Hepatocyte (in vitro differentiated cells): ENCODE measurements at regions not wholly inside any gene's neighbourhood (a gene's known extent, or its start where the extent isn't known, plus 50 kb on each side); places are given as distances from the start of the nearest gene placed in this dataset.

ENCODE experiments used
- DNase-seq: peaks from one replicate; pipeline ENCODE4 v3.0.0-alpha.2; 2016; ENCODE audit warnings: low spot score
- H2AFZ ChIP-seq: fragments of 200-600 bp; sonication (generic); 2 replicates; pipeline ENCODE4 v1.6.0; 2016; ENCODE audit warnings: antibody characterized with exemption, mild to moderate bottlenecking
- H3K27ac ChIP-seq: fragments of 200-600 bp; sonication (generic); 2 replicates; pipeline ENCODE4 v1.5.1; 2016; ENCODE audit warnings: mild to moderate bottlenecking
- H3K27me3 ChIP-seq: fragments of 200-600 bp; sonication (generic); 2 replicates; pipeline ENCODE4 v1.6.1; 2016
- H3K36me3 ChIP-seq: fragments of 200-600 bp; sonication (generic); replicated peaks from 2 replicates; pipeline ENCODE4 v1.5.1; 2016; ENCODE audit warnings: low read depth; ENCODE audit not compliant: insufficient read depth
- H3K4me1 ChIP-seq: fragments of 200-600 bp; sonication (generic); 2 replicates; pipeline ENCODE4 v1.5.1; 2016; ENCODE audit warnings: mild to moderate bottlenecking, moderate library complexity; ENCODE audit not compliant: insufficient read depth
- H3K4me2 ChIP-seq: fragments of 200-600 bp; sonication (generic); 2 replicates; pipeline ENCODE4 v1.6.0; 2016
- H3K4me3 ChIP-seq: fragments of 200-600 bp; sonication (generic); 2 replicates; pipeline ENCODE4 v1.5.1; 2016; ENCODE audit warnings: mild to moderate bottlenecking
- H3K79me2 ChIP-seq: fragments of 200-600 bp; sonication (generic); 2 replicates; pipeline ENCODE4 v1.6.0; 2017; ENCODE audit warnings: mild to moderate bottlenecking
- H3K9me2 ChIP-seq: fragments of 200-600 bp; sonication (generic); replicated peaks from 2 replicates; pipeline ENCODE4 v1.6.0; 2017; ENCODE audit warnings: mild to moderate bottlenecking; ENCODE audit not compliant: insufficient read depth
- H3K9me3 ChIP-seq: fragments of 200-600 bp; sonication (generic); 2 replicates; pipeline ENCODE4 v1.5.1; 2016; ENCODE audit warnings: low read depth, mild to moderate bottlenecking
- H4K20me1 ChIP-seq: fragments of 200-600 bp; sonication (generic); 2 replicates; pipeline ENCODE4 v1.6.0; 2016; ENCODE audit warnings: mild to moderate bottlenecking; ENCODE audit not compliant: insufficient read depth, poor library complexity, severe bottlenecking
- EZH2 ChIP-seq: fragments of 200-600 bp; sonication (generic); IDR thresholded peaks from 2 replicates; pipeline ENCODE4 v1.6.1; 2016; ENCODE audit warnings: antibody characterized with exemption, mild to moderate bottlenecking, borderline replicate concordance
- EZH2phosphoT487 ChIP-seq: fragments of 200-600 bp; sonication (generic); IDR thresholded peaks from one replicate; pipeline ENCODE4 v1.6.1; 2018; ENCODE audit warnings: antibody characterized with exemption, mild to moderate bottlenecking, low read depth, moderate library complexity; ENCODE audit not compliant: unreplicated experiment, severe bottlenecking
- WGBS: methylation state at CpG from one replicate; pipeline ENCODE4 v1.1.6; 2016; ENCODE audit warnings: low lambda C conversion rate; ENCODE audit errors: missing lambda C conversion rate; 5-methylcytosine and 5-hydroxymethylcytosine counted together
- TF ChIP-seq, protein P1 (sequence below): fragments of 200-600 bp; sonication (generic); IDR thresholded peaks from 2 replicates; pipeline ENCODE4 v1.5.1; 2016; ENCODE audit warnings: antibody characterized with exemption, mild to moderate bottlenecking; ENCODE audit not compliant: poor library complexity

DNA sequence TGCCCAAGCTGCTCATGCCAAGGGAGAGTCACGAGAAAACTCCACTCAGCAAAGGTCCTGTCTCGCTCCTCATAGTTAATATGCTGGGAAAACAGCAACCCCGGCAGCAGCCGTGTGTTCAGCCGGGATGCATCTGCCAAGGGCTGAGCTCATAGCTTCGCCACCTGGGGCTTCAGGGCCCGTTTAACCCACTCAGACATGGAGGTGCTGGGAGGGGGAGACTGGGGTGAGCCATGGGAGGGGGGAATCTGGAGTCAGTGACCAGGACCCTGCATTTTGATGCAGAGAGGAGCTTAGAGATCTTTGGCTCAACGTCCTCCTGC, 283.4 kb downstream of the PTPRU start:
- H3K9me3 ChIP-seq: no peaks in the 10 kb centered on the region
- H2AFZ ChIP-seq: no peak overlapping the region
- H3K27me3 ChIP-seq: peaks cover 5% of the 10 kb centered on the region

DNA sequence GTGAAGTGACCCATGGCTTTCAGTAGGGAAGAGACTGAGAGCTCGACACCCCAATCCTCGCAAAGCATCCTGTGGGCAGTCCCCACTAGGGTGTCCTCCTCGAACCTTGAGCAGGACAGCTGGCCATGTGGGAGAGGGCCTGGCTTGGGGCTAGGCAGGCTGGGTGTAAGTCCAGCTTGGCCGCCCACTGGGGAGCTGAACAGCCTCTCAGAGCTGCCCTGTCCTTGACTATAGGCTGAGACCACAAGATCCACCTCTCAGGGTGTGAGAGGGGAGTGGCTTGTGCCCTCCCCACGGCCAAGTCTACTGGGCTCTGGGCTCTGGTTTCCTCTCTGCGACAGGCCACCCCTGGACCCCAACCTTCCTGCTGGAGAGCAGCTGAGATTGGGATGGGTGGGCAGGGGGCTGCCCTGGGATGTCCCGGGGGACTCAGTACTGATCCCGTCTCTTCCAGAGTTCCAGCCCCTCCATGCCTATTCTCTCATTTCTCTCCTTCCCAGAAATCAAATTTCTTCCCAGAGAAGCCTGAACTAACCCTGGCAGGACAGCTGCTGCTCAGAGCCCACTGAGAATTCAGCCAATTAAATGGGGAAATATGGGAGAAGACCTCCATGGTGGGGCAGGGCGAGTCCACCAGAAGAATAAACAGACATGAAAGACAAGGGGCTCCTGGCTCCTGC, 282.9 kb downstream of the PTPRU start:
- H3K27ac ChIP-seq: no peak overlapping the region
- peaks cover 5% of the 10 kb centered on the region for H3K27me3 ChIP-seq
- no peaks in the 10 kb centered on the region for H3K4me1 ChIP-seq
- no peaks in the 10 kb centered on the region for H3K9me3 ChIP-seq
- no peak overlapping the region for H2AFZ ChIP-seq
- H4K20me1 ChIP-seq: no peaks in the 10 kb centered on the region
- H3K4me2 ChIP-seq: no peak overlapping the region
- no peaks in the 10 kb centered on the region for H3K79me2 ChIP-seq
- TF ChIP-seq, protein P1, sequence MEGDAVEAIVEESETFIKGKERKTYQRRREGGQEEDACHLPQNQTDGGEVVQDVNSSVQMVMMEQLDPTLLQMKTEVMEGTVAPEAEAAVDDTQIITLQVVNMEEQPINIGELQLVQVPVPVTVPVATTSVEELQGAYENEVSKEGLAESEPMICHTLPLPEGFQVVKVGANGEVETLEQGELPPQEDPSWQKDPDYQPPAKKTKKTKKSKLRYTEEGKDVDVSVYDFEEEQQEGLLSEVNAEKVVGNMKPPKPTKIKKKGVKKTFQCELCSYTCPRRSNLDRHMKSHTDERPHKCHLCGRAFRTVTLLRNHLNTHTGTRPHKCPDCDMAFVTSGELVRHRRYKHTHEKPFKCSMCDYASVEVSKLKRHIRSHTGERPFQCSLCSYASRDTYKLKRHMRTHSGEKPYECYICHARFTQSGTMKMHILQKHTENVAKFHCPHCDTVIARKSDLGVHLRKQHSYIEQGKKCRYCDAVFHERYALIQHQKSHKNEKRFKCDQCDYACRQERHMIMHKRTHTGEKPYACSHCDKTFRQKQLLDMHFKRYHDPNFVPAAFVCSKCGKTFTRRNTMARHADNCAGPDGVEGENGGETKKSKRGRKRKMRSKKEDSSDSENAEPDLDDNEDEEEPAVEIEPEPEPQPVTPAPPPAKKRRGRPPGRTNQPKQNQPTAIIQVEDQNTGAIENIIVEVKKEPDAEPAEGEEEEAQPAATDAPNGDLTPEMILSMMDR: no peak
- TF ChIP-seq EZH2phosphoT487 (no peak), EZH2 (no peak)
- H3K9me2 ChIP-seq: no peaks in the 10 kb centered on the region
- H3K36me3 ChIP-seq: no peaks in the 10 kb centered on the region
- H3K4me3 ChIP-seq: no peak overlapping the region
- WGBS: 85% methylated on average over 9 of the region's 9 CpGs
- DNase-seq: no peak

More for the DNA sequence above, 283.4 kb downstream of the PTPRU start:
- Histone ChIP-seq H3K27ac (no peak overlapping the region), H4K20me1 (no peaks in the 10 kb centered on the region), H3K4me1 (no peaks in the 10 kb centered on the region), H3K9me2 (no peaks in the 10 kb centered on the region), H3K36me3 (no peaks in the 10 kb centered on the region), H3K4me3 (no peak overlapping the region), H3K4me2 (no peak overlapping the region), H3K79me2 (no peaks in the 10 kb centered on the region)
- TF ChIP-seq EZH2phosphoT487 (no peak), EZH2 (no peak)
- TF ChIP-seq, protein P1: no peak
- no peak for DNase-seq
- 70% methylated on average over 8 of the region's 8 CpGs for WGBS

DNA sequence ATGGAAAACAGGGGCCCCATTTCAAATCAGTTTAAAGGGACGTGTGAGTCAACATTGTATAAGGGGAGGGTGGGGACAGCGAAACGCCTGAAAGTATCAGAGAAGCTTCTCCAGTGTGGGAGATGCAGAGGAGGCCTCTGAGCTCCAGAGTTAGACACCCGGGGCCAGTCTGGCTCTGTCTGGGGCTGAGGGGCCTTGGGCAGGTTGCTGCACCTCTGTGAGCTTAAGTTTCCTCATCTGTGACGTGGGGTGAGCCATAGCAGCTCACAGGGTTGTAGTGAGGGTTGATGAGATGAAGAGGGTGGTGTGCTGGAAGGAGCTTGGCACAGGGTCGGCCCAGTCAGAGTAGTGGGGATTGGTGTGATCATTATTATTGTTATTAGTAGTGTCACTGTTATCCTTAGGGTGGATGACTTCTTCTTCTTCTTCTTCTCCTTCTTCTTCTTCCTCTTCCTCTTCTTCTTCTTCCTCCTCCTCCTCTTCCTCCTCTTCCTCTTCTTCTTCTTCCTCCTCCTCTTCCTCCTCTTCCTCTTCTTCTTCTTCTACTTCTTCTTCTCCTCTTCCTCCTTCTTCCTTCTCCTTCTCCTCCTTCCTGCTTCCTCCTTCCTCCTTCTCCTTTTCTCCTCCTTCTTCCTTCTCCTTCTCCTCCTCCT, 282.0 kb downstream of the PTPRU start:
- H3K27me3 ChIP-seq: peaks cover 5% of the 10 kb centered on the region
- H4K20me1 ChIP-seq: no peaks in the 10 kb centered on the region
- no peaks in the 10 kb centered on the region for H3K4me1 ChIP-seq
- 80% methylated on average over 6 of the region's 6 CpGs for WGBS
- no peak overlapping the region for H3K4me3 ChIP-seq
- no peaks in the 10 kb centered on the region for H3K9me3 ChIP-seq
- no peak overlapping the region for H2AFZ ChIP-seq
- no peaks in the 10 kb centered on the region for H3K79me2 ChIP-seq
- no peak overlapping the region for H3K27ac ChIP-seq
- no peak overlapping the region for H3K4me2 ChIP-seq
- no peak for DNase-seq
- no peaks in the 10 kb centered on the region for H3K36me3 ChIP-seq
- TF ChIP-seq, protein P1: no peak
- no peaks in the 10 kb centered on the region for H3K9me2 ChIP-seq
